ENCODE measurements at regions not wholly inside any gene's neighbourhood (a gene's known extent, or its start where the extent isn't known, plus 50 kb on each side); places are given as distances from the start of the nearest gene placed in this dataset.

- no peak for TF ChIP-seq CTCF (IDR thresholded peaks at IDR 0.05; ENCODE audit: unreplicated experiment)
- Mint-ChIP-seq H3K4me1 (ENCODE audit: low read depth) (peaks cover 12% of the 10 kb centered on the region), H3K27ac (no peak overlapping the region), H3K36me3 (ENCODE audit: insufficient read depth) (no peaks in the 10 kb centered on the region), H3K4me3 (ENCODE audit: low read depth) (no peak overlapping the region), H3K27me3 (peaks cover 26% of the 10 kb centered on the region), H3K9me3 (ENCODE audit: low read depth) (no peaks in the 10 kb centered on the region)
- no peak for DNase-seq (ENCODE audit: low spot score, unreplicated experiment)
Measured at GRCh38 chr10:125534515-125534914, 148.4 kb downstream of the TEX36 start.

GRCh38 chr10:125533866-125534265, 149.1 kb downstream of the TEX36 start:
- DNase-seq (ENCODE audit: low spot score, unreplicated experiment): no peak
- Mint-ChIP-seq H3K9me3 (ENCODE audit: low read depth) (no peaks in the 10 kb centered on the region), H3K36me3 (ENCODE audit: insufficient read depth) (no peaks in the 10 kb centered on the region), H3K4me3 (ENCODE audit: low read depth) (no peak overlapping the region), H3K27me3 (peaks cover 30% of the 10 kb centered on the region), H3K27ac (no peak overlapping the region), H3K4me1 (ENCODE audit: low read depth) (peaks cover 6% of the 10 kb centered on the region)
- no peak for TF ChIP-seq CTCF (IDR thresholded peaks at IDR 0.05; ENCODE audit: unreplicated experiment)

- Mint-ChIP-seq H3K36me3 (ENCODE audit: insufficient read depth) (no peaks in the 10 kb centered on the region), H3K4me1 (ENCODE audit: low read depth) (no peaks in the 10 kb centered on the region), H3K27ac (no peak overlapping the region), H3K9me3 (ENCODE audit: low read depth) (no peaks in the 10 kb centered on the region), H3K4me3 (ENCODE audit: low read depth) (no peak overlapping the region), H3K27me3 (peaks cover 27% of the 10 kb centered on the region)
- no peak for TF ChIP-seq CTCF (IDR thresholded peaks at IDR 0.05; ENCODE audit: unreplicated experiment)
- no peak for DNase-seq (ENCODE audit: low spot score, unreplicated experiment)
Measured at GRCh38 chr10:125531465-125531864, 151.5 kb downstream of the TEX36 start.

GRCh38 chr10:125523347-125523746, 159.6 kb downstream of the TEX36 start:
- TF ChIP-seq CTCF (IDR thresholded peaks at IDR 0.05; ENCODE audit: unreplicated experiment): no peak
- no peaks in the 10 kb centered on the region for H3K4me1 Mint-ChIP-seq (ENCODE audit: low read depth)
- peaks cover 4% of the 10 kb centered on the region for H3K27me3 Mint-ChIP-seq
- no peak for DNase-seq (ENCODE audit: low spot score, unreplicated experiment)
- H3K36me3 Mint-ChIP-seq (ENCODE audit: insufficient read depth): no peaks in the 10 kb centered on the region
- H3K27ac Mint-ChIP-seq: no peak overlapping the region
- peaks cover 9% of the 10 kb centered on the region for H3K9me3 Mint-ChIP-seq (ENCODE audit: low read depth)
- no peak overlapping the region for H3K4me3 Mint-ChIP-seq (ENCODE audit: low read depth)

- Mint-ChIP-seq H3K4me3 (ENCODE audit: low read depth) (no peak overlapping the region), H3K27ac (no peak overlapping the region), H3K36me3 (ENCODE audit: insufficient read depth) (no peaks in the 10 kb centered on the region), H3K9me3 (ENCODE audit: low read depth) (peaks cover 9% of the 10 kb centered on the region), H3K27me3 (peaks cover 4% of the 10 kb centered on the region), H3K4me1 (ENCODE audit: low read depth) (no peaks in the 10 kb centered on the region)
- peak; percentile 63 for TF ChIP-seq CTCF (IDR thresholded peaks at IDR 0.05; ENCODE audit: unreplicated experiment)
- DNase-seq (ENCODE audit: low spot score, unreplicated experiment): no peak
Measured at GRCh38 chr10:125521721-125522680, 161.0 kb downstream of the TEX36 start.

All from progenitor cell of endocrine pancreas (in vitro differentiated cells).